OCI-LY1 (cell line): ENCODE measurements at regions not wholly inside any gene's neighbourhood (a gene's known extent, or its start where the extent isn't known, plus 50 kb on each side); places are given as distances from the start of the nearest gene placed in this dataset.

Experiments
- H2AFZ ChIP-seq: fragments of 200-600 bp; sonication (generic), shearing (Covaris generic); 2 replicates; pipeline ENCODE4 v1.6.0; 2014; ENCODE audit warnings: antibody characterized with exemption, mild to moderate bottlenecking, low read length
- H3F3A ChIP-seq: fragments of 200-600 bp; sonication (generic), shearing (Covaris generic); 2 replicates; pipeline ENCODE4 v1.6.0; 2014; ENCODE audit warnings: mild to moderate bottlenecking, antibody characterized with exemption, low read length, moderate library complexity; ENCODE audit not compliant: insufficient read depth
- H3K27ac ChIP-seq: fragments of 200-600 bp; sonication (generic); 2 replicates; pipeline ENCODE4 v1.5.1; 2014; ENCODE audit warnings: low read length, mixed run types, mild to moderate bottlenecking, low read depth; ENCODE audit not compliant: poor library complexity, severe bottlenecking
- H3K27me3 ChIP-seq: fragments of 200-600 bp; sonication (generic); 2 replicates; pipeline ENCODE4 v1.6.0; 2014; ENCODE audit warnings: antibody characterized with exemption, mild to moderate bottlenecking, low read length, moderate library complexity; ENCODE audit not compliant: insufficient read depth
- H3K36me3 ChIP-seq: fragments of 200-600 bp; sonication (generic); 2 replicates; pipeline ENCODE4 v1.6.1; 2014; ENCODE audit warnings: mild to moderate bottlenecking, antibody characterized with exemption, low read length, moderate library complexity, mixed read lengths; ENCODE audit not compliant: insufficient read depth
- H3K4me1 ChIP-seq: fragments of 200-600 bp; sonication (generic); 2 replicates; pipeline ENCODE4 v1.5.1; 2014; ENCODE audit warnings: mild to moderate bottlenecking, low read length, moderate library complexity; ENCODE audit not compliant: insufficient read depth, severe bottlenecking
- H3K4me2 ChIP-seq: fragments of 200-600 bp; sonication (generic), shearing (Covaris generic); 2 replicates; pipeline ENCODE4 v1.6.1; 2014; ENCODE audit warnings: low read length
- H3K4me3 ChIP-seq: fragments of 200-600 bp; sonication (generic); 2 replicates; pipeline ENCODE4 v1.5.1; 2014; ENCODE audit warnings: low read length, low read depth, mild to moderate bottlenecking, mixed read lengths; ENCODE audit not compliant: poor library complexity, severe bottlenecking
- H3K79me2 ChIP-seq: fragments of 200-600 bp; shearing (Covaris generic); 2 replicates; pipeline ENCODE4 v1.6.1; 2016; ENCODE audit warnings: mixed run types, low read length, mixed read lengths; ENCODE audit not compliant: insufficient read depth
- H3K9ac ChIP-seq: fragments of 200-600 bp; sonication (generic), shearing (Covaris generic); 2 replicates; pipeline ENCODE4 v1.6.1; 2014; ENCODE audit warnings: mild to moderate bottlenecking, low read length, mixed read lengths
- H3K9me2 ChIP-seq: fragments of 200-600 bp; sonication (generic), shearing (Covaris generic); 2 replicates; pipeline ENCODE4 v1.6.1; 2014; ENCODE audit warnings: low read depth, mild to moderate bottlenecking, low read length, mixed read lengths
- H3K9me3 ChIP-seq: fragments of 200-600 bp; shearing (Covaris generic); 2 replicates; pipeline ENCODE4 v1.6.1; 2014; ENCODE audit warnings: low read length, mixed read lengths
- H4K20me1 ChIP-seq: fragments of 200-600 bp; sonication (generic), shearing (Covaris generic); 2 replicates; pipeline ENCODE4 v1.6.0; 2016; ENCODE audit warnings: mild to moderate bottlenecking, low read length; ENCODE audit not compliant: insufficient read depth
- EZH2 ChIP-seq: fragments of 200-600 bp; sonication (generic), shearing (Covaris generic); IDR thresholded peaks from 2 replicates; pipeline ENCODE4 v1.8.0; 2017; ENCODE audit warnings: borderline replicate concordance, mixed run types, mild to moderate bottlenecking, antibody characterized with exemption, low read length, moderate library complexity, mixed read lengths
- TF ChIP-seq, protein P1 (sequence below): fragments of 200-600 bp; sonication (generic), shearing (Covaris generic); IDR thresholded peaks from 2 replicates; pipeline ENCODE4 v1.5.1; 2017; ENCODE audit warnings: mild to moderate bottlenecking, antibody characterized with exemption, low read length, moderate library complexity, mixed read lengths

DNA sequence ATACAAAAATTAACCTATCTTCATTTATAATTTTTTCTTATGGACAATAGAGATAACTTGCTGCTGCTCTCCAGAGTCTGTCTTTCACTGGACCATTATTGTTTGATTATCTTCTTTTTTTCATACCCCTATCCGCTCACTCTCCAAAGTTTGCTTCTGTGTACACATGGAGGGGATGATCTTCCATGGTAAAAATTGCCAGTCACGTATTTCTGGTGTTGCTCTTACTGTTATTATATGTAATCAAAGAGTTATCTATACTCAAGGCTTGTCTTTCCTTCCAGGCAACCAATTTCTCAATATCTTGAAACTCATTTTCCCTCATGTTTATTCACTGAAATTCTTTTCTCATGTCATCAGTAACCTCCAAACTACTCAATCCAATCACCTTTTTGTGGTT, 817.8 kb upstream of the NECTIN3 start:
- no peak overlapping the region for H3K27ac ChIP-seq
- no peak for TF ChIP-seq EZH2
- TF ChIP-seq, protein P1, sequence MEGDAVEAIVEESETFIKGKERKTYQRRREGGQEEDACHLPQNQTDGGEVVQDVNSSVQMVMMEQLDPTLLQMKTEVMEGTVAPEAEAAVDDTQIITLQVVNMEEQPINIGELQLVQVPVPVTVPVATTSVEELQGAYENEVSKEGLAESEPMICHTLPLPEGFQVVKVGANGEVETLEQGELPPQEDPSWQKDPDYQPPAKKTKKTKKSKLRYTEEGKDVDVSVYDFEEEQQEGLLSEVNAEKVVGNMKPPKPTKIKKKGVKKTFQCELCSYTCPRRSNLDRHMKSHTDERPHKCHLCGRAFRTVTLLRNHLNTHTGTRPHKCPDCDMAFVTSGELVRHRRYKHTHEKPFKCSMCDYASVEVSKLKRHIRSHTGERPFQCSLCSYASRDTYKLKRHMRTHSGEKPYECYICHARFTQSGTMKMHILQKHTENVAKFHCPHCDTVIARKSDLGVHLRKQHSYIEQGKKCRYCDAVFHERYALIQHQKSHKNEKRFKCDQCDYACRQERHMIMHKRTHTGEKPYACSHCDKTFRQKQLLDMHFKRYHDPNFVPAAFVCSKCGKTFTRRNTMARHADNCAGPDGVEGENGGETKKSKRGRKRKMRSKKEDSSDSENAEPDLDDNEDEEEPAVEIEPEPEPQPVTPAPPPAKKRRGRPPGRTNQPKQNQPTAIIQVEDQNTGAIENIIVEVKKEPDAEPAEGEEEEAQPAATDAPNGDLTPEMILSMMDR = no peak
- H2AFZ ChIP-seq = no peak overlapping the region
- no peaks in the 10 kb centered on the region for H3F3A ChIP-seq
- H3K4me1 ChIP-seq = no peaks in the 10 kb centered on the region
- no peaks in the 10 kb centered on the region for H3K27me3 ChIP-seq
- H3K4me3 ChIP-seq = no peak overlapping the region
- no peaks in the 10 kb centered on the region for H3K9me3 ChIP-seq
- H3K9me2 ChIP-seq = no peaks in the 10 kb centered on the region
- H3K9ac ChIP-seq = no peak overlapping the region
- H4K20me1 ChIP-seq = no peaks in the 10 kb centered on the region
- no peak overlapping the region for H3K4me2 ChIP-seq
- no peaks in the 10 kb centered on the region for H3K36me3 ChIP-seq
- no peaks in the 10 kb centered on the region for H3K79me2 ChIP-seq

DNA sequence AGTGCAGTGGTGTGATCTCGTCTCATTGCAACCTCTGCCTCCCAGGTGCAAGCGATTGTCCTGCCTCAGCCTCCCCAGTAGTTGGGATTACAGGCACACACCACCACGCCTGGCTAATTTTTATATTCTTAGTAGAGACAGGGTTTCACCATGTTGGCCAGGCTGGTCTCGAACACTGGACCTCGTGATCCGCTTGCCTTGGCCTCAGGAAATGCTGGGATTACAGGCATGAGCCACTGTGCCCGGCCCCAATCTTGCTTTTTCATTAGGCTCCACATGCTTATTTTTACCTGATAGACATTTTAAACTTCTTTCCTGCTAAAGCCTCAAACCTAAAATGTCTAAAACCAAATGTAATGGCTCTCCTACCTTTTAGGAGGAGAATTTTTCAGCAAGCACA, 817.0 kb upstream of the NECTIN3 start:
- H3K4me2 ChIP-seq = no peak overlapping the region
- TF ChIP-seq EZH2 = no peak
- TF ChIP-seq, protein P1 = no peak
- no peak overlapping the region for H3K9ac ChIP-seq
- H3K4me3 ChIP-seq = no peak overlapping the region
- H3K79me2 ChIP-seq = no peaks in the 10 kb centered on the region
- H3K27me3 ChIP-seq = no peaks in the 10 kb centered on the region
- H3F3A ChIP-seq = no peaks in the 10 kb centered on the region
- H3K27ac ChIP-seq = no peak overlapping the region
- H2AFZ ChIP-seq = no peak overlapping the region
- H3K4me1 ChIP-seq = no peaks in the 10 kb centered on the region
- H3K9me2 ChIP-seq = no peaks in the 10 kb centered on the region
- H3K9me3 ChIP-seq = no peaks in the 10 kb centered on the region
- H3K36me3 ChIP-seq = no peaks in the 10 kb centered on the region
- no peaks in the 10 kb centered on the region for H4K20me1 ChIP-seq

DNA sequence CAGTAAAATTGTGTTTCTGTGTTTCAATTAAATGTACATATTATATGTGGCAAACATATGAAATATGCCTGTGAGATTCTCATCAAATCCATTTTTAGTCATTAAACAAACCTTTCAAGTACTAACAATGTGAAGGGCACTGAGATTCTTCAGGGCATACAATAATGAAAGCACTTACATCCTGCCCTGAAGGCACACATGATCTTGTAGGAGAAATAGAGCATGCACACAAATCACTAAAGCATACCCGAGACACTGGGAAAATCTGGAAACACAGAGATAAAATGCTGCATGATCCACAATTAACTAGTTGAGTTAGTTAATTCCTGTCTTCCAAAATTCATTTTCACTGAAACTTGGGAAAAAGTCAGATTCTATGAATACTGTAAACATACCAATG, 810.5 kb upstream of the NECTIN3 start:
- Histone ChIP-seq H3K4me3 (no peak overlapping the region), H3K9me3 (no peaks in the 10 kb centered on the region), H3K9ac (no peak overlapping the region), H3K27me3 (no peaks in the 10 kb centered on the region), H3K4me1 (no peaks in the 10 kb centered on the region), H3F3A (no peaks in the 10 kb centered on the region), H2AFZ (no peak overlapping the region), H3K27ac (no peak overlapping the region), H3K9me2 (no peaks in the 10 kb centered on the region), H3K79me2 (no peaks in the 10 kb centered on the region), H3K36me3 (no peaks in the 10 kb centered on the region), H4K20me1 (no peaks in the 10 kb centered on the region), H3K4me2 (no peak overlapping the region)
- TF ChIP-seq, protein P1 = no peak
- no peak for TF ChIP-seq EZH2
